Astrocyte of the spinal cord (primary cell): ENCODE measurements at regions not wholly inside any gene's neighbourhood (a gene's known extent, or its start where the extent isn't known, plus 50 kb on each side); places are given as distances from the start of the nearest gene placed in this dataset.

Experiments used
- DNase-seq: peaks from one replicate; pipeline ENCODE4 v3.0.0; 2011; ENCODE audit warnings: low read depth, low spot score
- H3K4me3 ChIP-seq: 2 replicates; pipeline ENCODE4 v1.5.1; 2011; ENCODE audit warnings: low read depth, mild to moderate bottlenecking, low read length, moderate library complexity
- in situ Hi-C: cut with HindIII; loops from 2 replicates; pipeline ENCODE4 v1.10.0; 2017; ENCODE audit warnings: low sequenced_read_pairs
- TF ChIP-seq, protein P1 (sequence below): IDR thresholded peaks from 2 replicates; pipeline ENCODE4 v1.5.1; 2012; ENCODE audit warnings: low read depth, mild to moderate bottlenecking, low read length, inconsistent platforms

DNA sequence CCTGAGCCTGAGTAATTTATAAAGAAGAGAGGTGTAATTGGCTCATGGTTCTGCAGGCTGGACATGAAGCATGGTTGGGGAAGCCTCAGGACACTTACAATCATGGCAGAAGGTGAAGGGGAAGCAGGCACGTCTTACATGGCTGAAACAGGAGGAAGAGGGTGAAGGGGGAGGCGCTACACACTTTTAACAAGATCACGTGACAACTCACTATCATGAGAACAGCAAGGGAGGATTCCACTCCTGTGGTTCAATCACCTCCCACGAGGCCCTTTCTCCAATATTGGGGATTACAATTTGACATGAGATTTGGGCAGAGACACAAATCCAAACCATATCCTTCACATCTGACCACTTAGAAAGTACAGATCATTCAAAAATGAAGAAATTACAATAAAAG, 110.6 kb upstream of the SHISA6 start:
- no peak overlapping the region for H3K4me3 ChIP-seq
- TF ChIP-seq, protein P1, sequence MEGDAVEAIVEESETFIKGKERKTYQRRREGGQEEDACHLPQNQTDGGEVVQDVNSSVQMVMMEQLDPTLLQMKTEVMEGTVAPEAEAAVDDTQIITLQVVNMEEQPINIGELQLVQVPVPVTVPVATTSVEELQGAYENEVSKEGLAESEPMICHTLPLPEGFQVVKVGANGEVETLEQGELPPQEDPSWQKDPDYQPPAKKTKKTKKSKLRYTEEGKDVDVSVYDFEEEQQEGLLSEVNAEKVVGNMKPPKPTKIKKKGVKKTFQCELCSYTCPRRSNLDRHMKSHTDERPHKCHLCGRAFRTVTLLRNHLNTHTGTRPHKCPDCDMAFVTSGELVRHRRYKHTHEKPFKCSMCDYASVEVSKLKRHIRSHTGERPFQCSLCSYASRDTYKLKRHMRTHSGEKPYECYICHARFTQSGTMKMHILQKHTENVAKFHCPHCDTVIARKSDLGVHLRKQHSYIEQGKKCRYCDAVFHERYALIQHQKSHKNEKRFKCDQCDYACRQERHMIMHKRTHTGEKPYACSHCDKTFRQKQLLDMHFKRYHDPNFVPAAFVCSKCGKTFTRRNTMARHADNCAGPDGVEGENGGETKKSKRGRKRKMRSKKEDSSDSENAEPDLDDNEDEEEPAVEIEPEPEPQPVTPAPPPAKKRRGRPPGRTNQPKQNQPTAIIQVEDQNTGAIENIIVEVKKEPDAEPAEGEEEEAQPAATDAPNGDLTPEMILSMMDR, result no peak
- no peak for DNase-seq
- in situ Hi-C loops, result no loop called here

DNA sequence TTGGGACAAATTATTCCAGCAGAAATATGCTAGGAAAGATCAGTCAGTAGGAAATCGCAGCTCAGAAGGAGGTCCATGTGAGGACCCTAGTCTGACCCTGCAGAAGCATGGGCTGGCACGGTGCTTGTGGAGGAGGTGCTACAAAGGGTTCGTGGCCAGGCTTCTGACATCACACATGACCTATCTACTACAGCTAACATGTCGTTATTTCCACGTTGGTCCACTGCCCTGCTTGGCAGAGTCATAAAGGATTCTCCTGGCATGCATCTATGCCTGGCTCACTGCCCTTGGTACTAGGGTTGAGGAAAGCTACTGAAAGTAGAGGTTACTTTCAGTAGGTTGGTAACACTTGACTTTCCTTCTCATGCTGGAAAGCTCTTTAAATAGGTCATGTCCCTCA, 118.1 kb upstream of the SHISA6 start:
- DNase-seq, result no peak
- TF ChIP-seq, protein P1, result no peak
- H3K4me3 ChIP-seq, result no peak overlapping the region
- in situ Hi-C loops, result no loop called here

DNA sequence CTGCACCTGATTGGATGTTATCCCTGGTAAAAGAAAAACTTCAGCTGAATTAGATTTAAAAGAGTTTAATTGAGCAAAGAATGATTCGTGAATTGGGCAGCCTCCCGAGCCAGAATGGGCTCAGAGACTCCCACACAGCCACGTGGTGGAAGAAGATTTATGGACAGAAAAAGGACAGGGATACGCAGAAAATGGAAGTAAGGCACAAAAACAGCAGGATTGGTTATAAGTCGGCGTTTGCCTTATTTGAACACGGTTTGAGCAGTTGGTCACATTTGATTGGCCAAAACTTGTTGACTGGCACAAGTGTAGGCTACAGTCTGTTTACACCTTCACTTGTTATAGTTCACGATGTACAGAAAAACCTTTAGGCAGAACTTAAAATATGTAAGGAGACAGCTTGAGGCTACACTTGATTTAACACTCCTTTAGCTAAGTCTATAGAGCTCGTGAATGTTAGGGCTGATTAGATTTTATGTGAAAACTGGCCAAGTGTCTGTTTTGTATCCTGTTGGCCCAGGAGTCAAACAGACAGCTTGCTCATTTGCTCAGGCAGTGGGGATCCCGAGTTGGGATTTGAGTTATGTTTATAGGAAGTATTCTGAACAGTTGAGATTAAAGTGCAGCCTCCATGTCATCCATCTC, 119.5 kb upstream of the SHISA6 start:
- in situ Hi-C loops, result no loop called here
- no peak for DNase-seq
- TF ChIP-seq, protein P1, result no peak
- no peak overlapping the region for H3K4me3 ChIP-seq

DNA sequence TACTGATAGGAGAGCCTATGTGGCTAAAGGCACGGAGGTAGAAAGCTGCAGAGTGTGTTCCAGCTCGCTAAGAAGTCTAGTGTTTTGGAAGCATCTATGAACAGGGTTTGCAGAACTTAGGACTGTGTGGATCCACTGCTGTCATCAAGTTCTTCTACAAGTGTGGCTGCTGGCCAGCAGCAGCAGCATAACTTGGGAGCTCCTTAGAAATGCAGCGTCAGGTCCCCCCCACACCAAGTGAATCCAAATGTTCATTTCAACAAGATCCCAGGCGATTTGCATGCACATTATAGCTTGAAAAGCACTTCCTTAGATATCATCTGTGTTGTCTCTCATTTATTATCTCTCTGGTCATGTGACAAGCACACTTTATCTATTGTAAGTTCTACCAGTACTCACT, 131.9 kb upstream of the SHISA6 start:
- no peak overlapping the region for H3K4me3 ChIP-seq
- in situ Hi-C loops, result no loop called here
- TF ChIP-seq, protein P1, result no peak
- DNase-seq, result no peak

DNA sequence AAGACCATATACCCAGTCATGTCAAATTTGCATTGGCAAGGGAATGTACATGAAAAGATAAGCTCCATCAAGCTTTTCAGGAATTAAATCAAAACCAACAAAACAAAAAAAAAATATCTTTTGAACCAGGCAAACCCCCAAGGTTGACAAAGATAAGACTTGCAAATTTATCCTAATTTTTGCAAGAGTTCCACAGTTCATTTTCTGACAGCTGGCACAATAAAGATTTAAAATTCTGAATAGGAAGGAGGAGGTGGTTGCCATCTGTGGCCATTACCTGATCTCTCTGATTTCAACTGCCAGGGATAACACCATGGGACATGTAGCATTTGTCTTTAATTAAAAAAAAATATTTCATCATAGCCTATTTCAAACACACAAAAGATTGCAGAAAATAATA, 135.9 kb upstream of the SHISA6 start:
- in situ Hi-C loops, result no loop called here
- DNase-seq, result no peak
- TF ChIP-seq, protein P1, result no peak
- no peak overlapping the region for H3K4me3 ChIP-seq

GRCh38 chr17:11097121-11097520, 143.9 kb upstream of the SHISA6 start:
- no peak overlapping the region for H3K4me3 ChIP-seq
- TF ChIP-seq, protein P1, result no peak
- no peak for DNase-seq
- in situ Hi-C loops, result no loop called here
